ENCODE measurements at regions not wholly inside any gene's neighbourhood (a gene's known extent, or its start where the extent isn't known, plus 50 kb on each side); places are given as distances from the start of the nearest gene placed in this dataset.

DNA sequence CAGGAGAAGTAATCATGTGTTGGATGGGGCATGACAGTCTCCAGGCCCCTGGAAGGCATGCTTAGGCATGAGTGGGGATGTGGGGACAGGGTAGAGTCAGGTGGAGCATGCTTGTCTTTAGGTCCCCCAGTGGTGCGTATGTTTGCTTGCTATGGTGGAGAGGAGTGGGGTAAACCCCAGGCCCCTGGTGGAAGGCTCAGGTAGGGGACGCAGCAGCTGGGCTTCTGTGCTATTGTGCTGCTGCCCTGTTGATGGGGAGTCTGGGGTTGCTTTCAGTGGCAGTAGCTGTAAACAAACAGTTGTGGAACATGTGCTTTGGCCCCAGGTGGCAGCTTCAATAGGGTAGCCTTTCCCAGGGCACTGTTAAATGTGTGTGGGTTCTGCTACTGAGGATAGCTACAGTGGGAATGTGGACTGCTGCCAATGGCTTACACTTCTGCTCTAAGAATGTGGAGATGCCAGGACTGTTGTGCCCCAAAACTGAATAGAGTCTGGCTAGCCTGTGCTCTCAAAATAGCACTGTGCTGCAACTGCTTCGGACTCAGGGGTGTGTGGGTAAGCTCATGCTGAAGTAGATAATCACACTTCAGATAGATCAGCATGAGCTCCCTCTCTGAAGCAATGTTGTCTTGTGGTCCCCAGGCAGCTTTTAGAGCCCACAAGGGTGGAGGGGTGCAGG lies 1257.3 kb downstream of the DIAPH3 start:
- no peaks in the 10 kb centered on the region for H3K4me1 ChIP-seq (ENCODE audit: insufficient read depth)

DNA sequence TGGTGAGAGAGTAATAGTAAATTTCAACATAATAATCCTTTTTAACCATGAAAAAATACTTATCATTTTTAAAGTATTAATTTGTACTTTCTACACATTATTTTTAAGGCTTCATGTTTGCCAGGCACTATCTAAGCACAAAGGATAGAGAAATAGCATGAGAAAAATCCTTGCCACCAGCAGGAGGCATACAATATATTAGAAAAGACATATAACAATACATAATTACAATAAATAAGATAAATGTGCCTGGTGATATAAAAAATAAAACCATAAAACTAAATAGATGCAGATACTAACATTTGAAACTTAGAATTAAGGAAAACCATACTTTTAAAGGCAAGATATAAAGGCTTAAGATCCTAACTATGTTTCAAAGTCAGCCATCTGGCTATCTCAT lies 1256.4 kb downstream of the DIAPH3 start:
- Histone ChIP-seq H2AFZ (no peak overlapping the region), H3K27ac (no peak overlapping the region), H3K9me2 (replicated peaks; ENCODE audit: insufficient read depth) (no peaks in the 10 kb centered on the region), H3K27me3 (no peaks in the 10 kb centered on the region), H3K4me2 (no peak overlapping the region), H3K4me1 (ENCODE audit: insufficient read depth) (no peaks in the 10 kb centered on the region), H4K20me1 (ENCODE audit: insufficient read depth, poor library complexity, severe bottlenecking) (no peaks in the 10 kb centered on the region), H3K9me3 (ENCODE audit: low read depth) (no peaks in the 10 kb centered on the region), H3K4me3 (no peak overlapping the region), H3K36me3 (replicated peaks; ENCODE audit: insufficient read depth, low read depth) (no peaks in the 10 kb centered on the region), H3K79me2 (no peaks in the 10 kb centered on the region)
- TF ChIP-seq, protein P1, sequence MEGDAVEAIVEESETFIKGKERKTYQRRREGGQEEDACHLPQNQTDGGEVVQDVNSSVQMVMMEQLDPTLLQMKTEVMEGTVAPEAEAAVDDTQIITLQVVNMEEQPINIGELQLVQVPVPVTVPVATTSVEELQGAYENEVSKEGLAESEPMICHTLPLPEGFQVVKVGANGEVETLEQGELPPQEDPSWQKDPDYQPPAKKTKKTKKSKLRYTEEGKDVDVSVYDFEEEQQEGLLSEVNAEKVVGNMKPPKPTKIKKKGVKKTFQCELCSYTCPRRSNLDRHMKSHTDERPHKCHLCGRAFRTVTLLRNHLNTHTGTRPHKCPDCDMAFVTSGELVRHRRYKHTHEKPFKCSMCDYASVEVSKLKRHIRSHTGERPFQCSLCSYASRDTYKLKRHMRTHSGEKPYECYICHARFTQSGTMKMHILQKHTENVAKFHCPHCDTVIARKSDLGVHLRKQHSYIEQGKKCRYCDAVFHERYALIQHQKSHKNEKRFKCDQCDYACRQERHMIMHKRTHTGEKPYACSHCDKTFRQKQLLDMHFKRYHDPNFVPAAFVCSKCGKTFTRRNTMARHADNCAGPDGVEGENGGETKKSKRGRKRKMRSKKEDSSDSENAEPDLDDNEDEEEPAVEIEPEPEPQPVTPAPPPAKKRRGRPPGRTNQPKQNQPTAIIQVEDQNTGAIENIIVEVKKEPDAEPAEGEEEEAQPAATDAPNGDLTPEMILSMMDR (IDR thresholded peaks at IDR 0.05; ENCODE audit: poor library complexity): no peak
- TF ChIP-seq EZH2 (IDR thresholded peaks at IDR 0.05; ENCODE audit: borderline replicate concordance): no peak
- no peak for TF ChIP-seq EZH2phosphoT487 (IDR thresholded peaks at IDR 0.05; ENCODE audit: low read depth, severe bottlenecking, unreplicated experiment)
- no peak for DNase-seq (ENCODE audit: low spot score)

More for the DNA sequence above, 1257.3 kb downstream of the DIAPH3 start:
- DNase-seq (ENCODE audit: low spot score): no peak
- Histone ChIP-seq H3K9me3 (ENCODE audit: low read depth) (no peaks in the 10 kb centered on the region), H3K4me3 (no peak overlapping the region), H2AFZ (no peak overlapping the region), H3K4me2 (no peak overlapping the region), H3K79me2 (no peaks in the 10 kb centered on the region), H3K9me2 (replicated peaks; ENCODE audit: insufficient read depth) (no peaks in the 10 kb centered on the region), H4K20me1 (ENCODE audit: insufficient read depth, poor library complexity, severe bottlenecking) (no peaks in the 10 kb centered on the region), H3K36me3 (replicated peaks; ENCODE audit: insufficient read depth, low read depth) (no peaks in the 10 kb centered on the region), H3K27me3 (no peaks in the 10 kb centered on the region), H3K27ac (no peak overlapping the region)
- TF ChIP-seq, protein P1 (IDR thresholded peaks at IDR 0.05; ENCODE audit: poor library complexity): no peak
- 93% methylated on average over 3 of the region's 3 CpGs for WGBS (ENCODE audit: low lambda C conversion rate, missing lambda C conversion rate)

DNA sequence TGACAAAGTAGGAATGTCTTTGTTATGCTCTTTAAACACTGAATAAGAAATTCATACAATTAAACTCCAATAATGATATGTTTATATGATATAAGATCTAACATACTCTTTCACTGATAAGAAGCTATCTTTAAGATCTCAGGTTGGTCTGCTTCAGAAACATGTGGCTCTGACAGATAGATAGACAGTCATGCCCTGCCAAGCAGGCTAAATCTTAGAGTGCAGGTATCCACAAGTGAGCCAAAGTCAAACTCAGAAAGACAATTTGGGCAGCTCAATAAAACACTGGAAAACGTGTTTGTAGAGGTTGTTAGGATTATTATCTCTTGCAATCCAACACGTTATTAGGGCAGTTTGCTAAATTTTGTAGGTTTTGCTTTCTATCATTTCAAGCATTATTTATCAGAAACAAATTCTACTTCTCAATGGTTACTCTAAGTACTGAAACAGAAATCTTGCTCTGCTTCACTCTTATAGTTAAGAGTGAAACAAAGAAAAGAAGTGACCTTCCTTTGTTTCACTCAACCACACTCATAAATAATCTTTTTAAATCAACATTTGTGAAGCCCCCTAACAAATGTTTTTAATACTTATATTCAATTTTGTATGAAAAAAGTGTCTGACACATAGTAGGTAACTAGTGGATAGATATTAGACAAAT lies 1255.6 kb downstream of the DIAPH3 start:
- Histone ChIP-seq H3K4me1 (ENCODE audit: insufficient read depth) (no peaks in the 10 kb centered on the region), H3K9me3 (ENCODE audit: low read depth) (no peaks in the 10 kb centered on the region), H3K27me3 (no peaks in the 10 kb centered on the region), H3K4me3 (no peak overlapping the region), H3K27ac (no peak overlapping the region), H4K20me1 (ENCODE audit: insufficient read depth, poor library complexity, severe bottlenecking) (no peaks in the 10 kb centered on the region), H2AFZ (no peak overlapping the region), H3K36me3 (replicated peaks; ENCODE audit: insufficient read depth, low read depth) (no peaks in the 10 kb centered on the region), H3K79me2 (no peaks in the 10 kb centered on the region), H3K9me2 (replicated peaks; ENCODE audit: insufficient read depth) (no peaks in the 10 kb centered on the region), H3K4me2 (no peak overlapping the region)
- no peak for TF ChIP-seq EZH2 (IDR thresholded peaks at IDR 0.05; ENCODE audit: borderline replicate concordance)
- TF ChIP-seq, protein P1 (IDR thresholded peaks at IDR 0.05; ENCODE audit: poor library complexity): no peak
- TF ChIP-seq EZH2phosphoT487 (IDR thresholded peaks at IDR 0.05; ENCODE audit: low read depth, severe bottlenecking, unreplicated experiment): no peak
- DNase-seq (ENCODE audit: low spot score): no peak
- 59% methylated on average over 2 of the region's 2 CpGs for WGBS (ENCODE audit: low lambda C conversion rate, missing lambda C conversion rate)

All from hepatocyte (in vitro differentiated cells).